Astrocyte (in vitro differentiated cells and primary cell): ENCODE measurements at regions not wholly inside any gene's neighbourhood (a gene's known extent, or its start where the extent isn't known, plus 50 kb on each side); places are given as distances from the start of the nearest gene placed in this dataset.

Source experiments
- EZH2 ChIP-seq: IDR thresholded peaks from 2 replicates; pipeline ENCODE4 v1.6.1; 2012; ENCODE audit warnings: mild to moderate bottlenecking, low read length, inconsistent platforms; ENCODE audit not compliant: insufficient read depth
- TF ChIP-seq, protein P1 (sequence below): IDR thresholded peaks from 2 replicates; pipeline ENCODE4 v1.5.1; 2011; ENCODE audit warnings: low read depth, mild to moderate bottlenecking, inconsistent platforms, low read length, moderate library complexity; ENCODE audit not compliant: insufficient read depth

- TF ChIP-seq, protein P1, sequence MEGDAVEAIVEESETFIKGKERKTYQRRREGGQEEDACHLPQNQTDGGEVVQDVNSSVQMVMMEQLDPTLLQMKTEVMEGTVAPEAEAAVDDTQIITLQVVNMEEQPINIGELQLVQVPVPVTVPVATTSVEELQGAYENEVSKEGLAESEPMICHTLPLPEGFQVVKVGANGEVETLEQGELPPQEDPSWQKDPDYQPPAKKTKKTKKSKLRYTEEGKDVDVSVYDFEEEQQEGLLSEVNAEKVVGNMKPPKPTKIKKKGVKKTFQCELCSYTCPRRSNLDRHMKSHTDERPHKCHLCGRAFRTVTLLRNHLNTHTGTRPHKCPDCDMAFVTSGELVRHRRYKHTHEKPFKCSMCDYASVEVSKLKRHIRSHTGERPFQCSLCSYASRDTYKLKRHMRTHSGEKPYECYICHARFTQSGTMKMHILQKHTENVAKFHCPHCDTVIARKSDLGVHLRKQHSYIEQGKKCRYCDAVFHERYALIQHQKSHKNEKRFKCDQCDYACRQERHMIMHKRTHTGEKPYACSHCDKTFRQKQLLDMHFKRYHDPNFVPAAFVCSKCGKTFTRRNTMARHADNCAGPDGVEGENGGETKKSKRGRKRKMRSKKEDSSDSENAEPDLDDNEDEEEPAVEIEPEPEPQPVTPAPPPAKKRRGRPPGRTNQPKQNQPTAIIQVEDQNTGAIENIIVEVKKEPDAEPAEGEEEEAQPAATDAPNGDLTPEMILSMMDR = no peak
- TF ChIP-seq EZH2 = no peak
Observed at GRCh38 chr6:81138236-81138635, 614.2 kb downstream of the TENT5A start.
